HG03460 (cell line): ENCODE measurements at regions not wholly inside any gene's neighbourhood (a gene's known extent, or its start where the extent isn't known, plus 50 kb on each side); places are given as distances from the start of the nearest gene placed in this dataset.
A peak's percentile ranks its signal among the peaks of the same experiment; 100 is the strongest.
"Not testable (repeated sequence)": the region's sequence is repeated elsewhere in the genome, so short reads cannot be mapped to it uniquely, and the experiment has no call there.

Source experiments
- ATAC-seq: cut with Tn5 transposase; IDR thresholded peaks from one replicate; pipeline ENCODE4 v1.9.1; 2021; ENCODE audit not compliant: unreplicated experiment

DNA sequence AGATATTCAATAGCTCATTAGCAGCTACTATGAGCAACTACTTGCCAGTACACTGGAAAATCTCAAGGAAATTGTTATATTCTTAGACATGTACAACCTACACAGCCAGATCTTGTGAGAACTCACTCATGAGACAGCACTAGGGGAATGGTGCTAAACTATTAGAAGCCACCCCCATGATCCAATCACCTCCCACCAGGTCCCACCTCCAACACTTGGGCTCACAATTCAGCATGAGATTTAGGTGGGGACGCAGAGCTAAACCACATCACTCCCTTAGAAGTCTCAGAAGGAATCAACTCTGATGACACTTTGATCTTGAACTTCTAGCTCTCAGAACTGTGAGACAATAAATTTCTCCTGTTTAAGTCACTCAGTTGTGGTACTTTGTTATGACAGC lies 418.3 kb upstream of the SPHKAP start:
- no peak for ATAC-seq

DNA sequence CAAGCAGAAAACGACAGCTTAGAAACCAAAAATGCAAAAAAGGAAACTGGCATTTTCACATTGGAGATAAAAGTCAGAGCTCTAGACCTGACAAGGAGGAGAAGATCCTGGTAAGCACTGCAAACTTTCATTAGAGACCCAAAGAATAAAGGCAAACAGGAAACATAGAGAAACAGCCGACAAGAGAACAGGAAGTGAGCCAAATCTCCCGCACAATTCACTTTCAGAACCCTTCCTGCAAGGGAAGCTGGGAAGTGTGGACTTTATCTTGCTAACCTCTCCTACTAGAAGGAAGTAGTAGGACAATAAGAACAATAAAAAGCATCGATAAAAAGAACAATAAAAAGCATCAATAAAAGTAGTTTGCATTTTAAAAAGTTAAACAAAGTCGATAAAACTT lies 417.8 kb upstream of the SPHKAP start:
- ATAC-seq, result no peak

DNA sequence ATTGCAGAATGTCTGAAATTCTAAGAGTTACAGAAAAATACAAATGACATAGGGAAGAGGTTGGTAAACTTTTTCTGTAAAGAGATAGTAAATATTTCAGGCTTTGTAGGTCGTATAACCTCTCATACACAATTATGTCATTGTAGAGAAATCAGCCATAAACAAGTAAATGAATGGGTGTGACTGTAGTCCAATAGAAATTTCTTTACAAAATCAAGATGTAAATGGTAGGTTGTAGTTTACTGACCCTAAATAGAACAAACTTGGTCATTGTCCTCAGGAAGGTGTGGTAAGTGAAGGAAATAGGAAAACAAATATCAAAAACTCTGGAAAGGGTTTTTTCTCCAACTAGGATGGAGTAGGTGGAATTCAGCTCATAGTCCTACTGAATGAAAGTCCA lies 415.5 kb upstream of the SPHKAP start:
- ATAC-seq, result no peak

DNA sequence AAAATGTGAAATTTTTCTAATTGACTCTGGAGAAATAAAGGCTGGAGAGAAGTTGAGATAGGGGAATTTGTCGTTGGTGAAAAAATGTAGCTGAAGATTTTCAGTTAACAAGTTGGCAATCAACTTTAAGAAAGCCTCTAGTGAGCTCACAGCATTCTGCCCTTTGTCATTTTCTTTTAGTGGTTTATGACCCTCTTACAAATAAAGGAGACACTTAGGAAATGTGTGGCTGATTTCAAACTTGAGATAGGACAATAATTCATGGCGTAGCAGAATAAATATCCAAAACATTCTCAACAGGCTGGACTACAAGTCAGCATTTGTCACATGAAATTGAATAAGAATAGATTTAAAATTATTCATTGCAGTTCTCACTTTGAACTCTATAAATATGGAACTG lies 412.5 kb upstream of the SPHKAP start:
- ATAC-seq, result no peak

DNA sequence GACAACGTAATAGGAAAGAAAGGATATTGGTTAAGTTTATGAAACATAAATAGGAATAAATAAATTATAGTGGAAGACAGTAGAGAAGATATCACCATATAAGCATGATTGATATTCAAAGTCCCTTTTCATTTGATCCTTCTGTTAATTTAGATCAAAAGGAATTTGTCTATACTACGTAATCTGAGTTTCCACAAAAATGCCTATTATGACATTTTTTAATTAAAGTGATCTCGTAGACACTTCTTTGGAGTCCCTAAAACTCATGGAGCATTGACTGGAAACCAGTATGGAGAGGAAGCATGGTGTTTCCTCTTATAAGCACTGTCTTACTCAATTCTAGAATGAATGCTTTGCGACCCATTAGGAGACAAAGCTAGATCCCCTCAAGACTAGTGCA lies 411.4 kb upstream of the SPHKAP start:
- ATAC-seq, result no peak

DNA sequence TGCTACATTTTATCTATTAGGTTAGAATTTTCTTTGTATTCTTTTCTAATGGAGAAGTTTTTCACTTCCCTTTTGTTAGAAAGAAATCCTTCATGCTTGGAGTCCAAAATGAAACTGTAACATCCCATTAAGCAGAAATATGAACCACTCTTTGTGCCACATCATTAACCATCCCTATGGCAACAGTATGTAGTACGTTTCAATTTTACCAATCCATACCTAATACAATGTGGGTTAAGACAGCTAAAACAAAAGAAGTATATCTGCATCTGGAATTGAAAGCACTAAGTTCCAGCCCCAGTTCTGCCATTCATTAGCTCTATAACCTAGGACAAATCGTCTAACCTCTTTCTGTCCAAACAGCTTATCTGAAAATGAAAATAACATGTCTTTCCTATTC lies 409.2 kb upstream of the SPHKAP start:
- peak; percentile 97 for ATAC-seq

DNA sequence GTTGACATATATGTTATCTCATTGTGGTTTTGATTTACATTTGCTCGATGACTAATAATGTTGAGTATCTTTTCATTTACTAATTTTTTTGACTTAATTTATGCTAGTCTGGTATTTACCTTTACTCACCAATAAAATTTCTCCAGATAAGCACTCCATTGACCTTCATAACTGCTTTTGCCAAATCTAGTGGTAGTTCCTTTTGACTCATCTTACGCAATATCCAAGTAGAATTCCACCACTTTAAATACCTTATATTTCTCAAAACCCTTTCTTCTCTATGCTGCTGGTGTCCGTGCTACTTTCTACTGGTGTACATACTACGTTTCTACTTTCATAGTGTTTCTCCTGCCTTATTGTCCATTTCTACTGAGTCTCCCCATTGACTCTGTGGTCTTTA lies 407.6 kb upstream of the SPHKAP start:
- ATAC-seq, result no peak

DNA sequence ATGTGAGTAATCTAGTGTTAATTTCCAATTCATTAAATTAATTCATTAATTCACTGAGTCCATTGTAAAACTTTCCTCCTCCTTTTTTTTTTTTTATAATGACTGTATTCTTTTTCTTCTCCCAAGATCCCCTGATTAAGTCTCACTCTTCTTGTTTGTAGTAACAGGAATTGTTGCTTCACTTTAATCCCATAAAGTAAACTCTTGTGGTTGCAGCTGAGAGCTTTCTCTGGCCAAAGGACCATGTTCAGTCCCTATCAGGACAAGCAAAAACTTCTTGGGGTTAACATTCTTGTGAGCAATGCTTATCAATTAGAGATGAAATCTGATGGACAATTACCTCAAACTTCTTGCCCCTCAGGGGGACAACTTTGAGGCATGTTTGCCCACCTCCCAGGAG lies 400.2 kb upstream of the SPHKAP start:
- no peak for ATAC-seq

DNA sequence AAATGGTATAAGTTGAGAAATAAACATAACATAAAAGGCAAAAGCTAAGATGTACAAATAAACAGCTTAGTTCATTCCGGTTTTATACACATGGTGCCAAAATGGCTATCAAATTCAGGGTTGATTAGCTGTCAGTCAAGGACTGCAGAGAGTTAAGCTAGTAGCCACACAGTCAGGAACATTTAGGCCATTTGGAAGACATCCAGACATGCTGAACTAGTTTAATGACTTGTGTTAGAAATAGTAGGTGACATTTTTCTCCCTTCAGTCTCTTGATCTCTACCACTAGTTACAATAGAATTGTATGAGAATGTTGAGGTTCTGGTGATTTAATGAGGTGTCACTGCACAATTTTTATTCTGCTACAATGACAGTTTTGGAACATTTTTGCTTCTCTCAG lies 394.4 kb upstream of the SPHKAP start:
- no peak for ATAC-seq

DNA sequence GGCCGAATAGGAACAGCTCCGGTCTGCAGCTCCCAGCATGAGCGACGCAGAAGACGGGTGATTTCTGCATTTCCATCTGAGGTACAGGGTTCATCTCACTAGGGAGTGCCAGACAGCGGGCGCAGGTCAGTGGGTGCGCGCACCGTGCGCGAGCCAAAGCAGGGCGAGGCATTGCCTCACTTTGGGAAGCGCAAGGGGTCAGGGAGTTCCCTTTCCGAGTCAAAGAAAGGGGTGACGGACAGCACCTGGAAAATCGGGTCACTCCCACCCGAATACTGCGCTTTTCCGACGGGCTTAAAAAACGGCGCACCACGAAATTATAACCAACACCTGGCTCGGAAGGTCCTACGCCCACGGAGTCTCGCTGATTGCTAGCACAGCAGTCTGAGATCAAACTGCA lies 386.8 kb upstream of the SPHKAP start:
- ATAC-seq, result not testable (repeated sequence)

DNA sequence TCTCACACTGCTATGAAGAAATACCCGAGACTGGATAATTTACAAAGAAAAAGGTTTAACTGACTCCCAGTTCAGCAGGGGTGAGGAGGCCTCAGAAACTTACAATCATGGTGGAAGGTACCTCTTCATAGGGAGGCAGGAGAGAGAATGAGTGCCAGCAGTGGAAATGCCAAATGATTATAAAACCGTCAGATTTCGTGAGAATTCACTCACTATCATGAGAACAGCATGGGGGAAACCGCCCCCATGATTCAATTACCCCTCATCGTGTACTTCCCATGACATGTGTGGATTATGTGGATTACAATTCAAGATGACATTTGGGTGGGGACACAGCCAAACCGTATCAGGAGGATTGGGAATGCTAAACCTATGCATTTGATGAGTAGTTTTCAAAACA lies 380.3 kb upstream of the SPHKAP start:
- ATAC-seq, result no peak

DNA sequence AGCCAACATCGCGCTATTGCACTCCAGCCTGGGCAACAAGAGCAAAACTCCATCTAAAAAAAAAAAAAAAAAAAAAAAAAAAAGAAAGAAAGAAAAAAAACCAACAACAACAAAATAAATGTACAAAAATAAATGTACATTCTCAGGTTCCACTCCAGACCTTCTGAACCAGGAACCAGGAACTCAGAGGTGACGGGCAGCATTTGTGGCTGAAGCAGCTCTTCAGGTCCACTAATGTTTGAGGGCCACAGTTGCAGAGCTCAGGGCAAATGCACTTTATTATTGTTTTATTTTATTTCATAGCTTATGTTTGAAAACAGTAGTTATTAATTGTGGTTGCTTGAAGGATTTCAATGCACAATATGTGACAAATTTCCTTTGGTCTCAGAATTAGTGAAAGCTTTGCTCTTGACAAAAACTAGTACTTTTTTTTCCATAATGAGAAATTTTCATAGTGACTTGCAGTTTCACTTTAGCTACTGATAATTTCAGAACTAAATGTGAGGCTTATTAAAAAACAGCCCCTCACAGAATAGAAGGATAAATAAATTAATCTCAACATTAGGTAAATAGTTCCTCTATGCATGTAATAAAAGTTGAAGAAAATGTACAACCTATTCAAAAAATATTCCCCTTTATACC lies 378.4 kb upstream of the SPHKAP start:
- peak; percentile 87 for ATAC-seq

DNA sequence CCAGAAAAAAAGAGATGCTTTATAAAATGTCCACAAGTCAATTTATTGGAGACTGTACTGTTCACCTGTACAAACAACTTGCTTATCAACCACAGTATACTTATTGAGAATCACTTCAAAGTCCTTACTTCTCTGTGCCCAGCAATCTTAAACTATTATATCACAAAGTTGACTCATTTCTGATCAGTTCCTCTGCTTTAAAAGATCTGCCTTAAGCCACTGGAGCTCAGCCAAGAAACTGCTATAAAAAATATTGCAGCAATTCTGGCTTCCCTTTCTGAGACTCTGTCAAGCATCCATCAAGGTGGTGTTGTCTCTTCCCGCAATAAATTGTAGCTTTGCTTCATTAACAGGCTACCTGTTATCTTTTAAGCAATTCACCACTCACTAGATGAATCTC lies 375.2 kb upstream of the SPHKAP start:
- ATAC-seq, result no peak

DNA sequence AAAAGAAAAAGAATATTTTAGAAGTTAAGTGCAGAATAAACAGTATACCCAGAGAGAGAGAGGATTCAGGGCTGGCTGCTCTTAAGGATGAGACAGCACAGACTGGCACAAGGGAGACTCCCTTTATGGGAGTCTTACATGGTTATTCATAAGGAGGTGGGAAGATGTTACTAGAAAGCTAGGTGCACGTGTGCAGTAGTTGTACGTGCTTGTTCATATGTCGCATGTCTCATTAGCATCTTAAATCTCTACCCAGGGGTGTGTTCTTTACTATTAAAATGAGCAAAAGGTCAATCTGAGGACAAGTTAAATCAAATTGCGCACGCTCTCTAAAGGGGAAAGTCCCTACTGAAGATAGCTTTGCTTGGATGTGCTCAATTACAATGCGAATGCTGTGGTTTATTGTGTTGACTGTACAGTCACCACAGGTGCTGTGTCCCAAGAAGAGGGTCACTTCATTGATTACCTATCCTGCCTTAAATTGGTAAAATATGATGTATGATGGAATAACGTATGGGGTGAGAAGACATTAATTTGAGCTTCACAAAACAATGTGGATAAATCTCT lies 368.0 kb upstream of the SPHKAP start:
- no peak for ATAC-seq

DNA sequence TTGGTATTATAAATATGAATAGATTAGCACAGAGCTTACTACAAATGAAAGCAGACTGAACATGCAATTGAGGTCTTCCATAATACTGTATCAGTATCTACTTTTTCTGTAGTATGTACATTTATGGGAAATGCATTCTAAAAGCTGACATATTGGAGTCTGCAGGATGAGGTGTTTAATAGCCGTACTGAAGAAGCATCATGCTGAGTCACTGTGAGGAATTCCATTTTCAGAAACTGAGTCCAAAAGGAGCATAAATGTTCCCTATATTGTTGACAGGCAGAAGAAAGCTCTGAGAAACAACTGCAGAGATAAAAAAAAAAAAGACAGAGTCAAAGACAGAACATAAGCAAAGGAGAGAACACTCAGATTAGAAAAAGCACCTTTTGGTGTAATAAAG lies 366.7 kb upstream of the SPHKAP start:
- no peak for ATAC-seq

DNA sequence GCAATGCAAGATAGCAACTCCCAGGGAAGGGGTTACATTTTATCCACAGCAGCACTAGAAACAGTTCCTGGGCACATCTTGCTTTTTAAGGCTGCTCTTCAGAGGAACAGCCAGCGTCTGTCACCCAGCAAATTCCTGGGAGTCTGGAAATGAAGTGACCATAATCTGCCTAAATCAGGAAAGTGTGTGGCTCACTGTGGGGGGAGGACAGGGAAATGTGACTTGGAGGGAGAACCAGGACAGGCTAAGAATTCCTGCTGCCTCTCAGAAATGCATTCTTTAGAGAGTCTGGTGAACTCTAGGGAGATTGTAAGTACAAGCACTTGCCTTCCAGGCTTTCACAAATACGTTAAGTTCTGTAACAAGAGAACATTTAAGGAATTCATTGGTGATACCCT lies 364.3 kb upstream of the SPHKAP start:
- no peak for ATAC-seq

DNA sequence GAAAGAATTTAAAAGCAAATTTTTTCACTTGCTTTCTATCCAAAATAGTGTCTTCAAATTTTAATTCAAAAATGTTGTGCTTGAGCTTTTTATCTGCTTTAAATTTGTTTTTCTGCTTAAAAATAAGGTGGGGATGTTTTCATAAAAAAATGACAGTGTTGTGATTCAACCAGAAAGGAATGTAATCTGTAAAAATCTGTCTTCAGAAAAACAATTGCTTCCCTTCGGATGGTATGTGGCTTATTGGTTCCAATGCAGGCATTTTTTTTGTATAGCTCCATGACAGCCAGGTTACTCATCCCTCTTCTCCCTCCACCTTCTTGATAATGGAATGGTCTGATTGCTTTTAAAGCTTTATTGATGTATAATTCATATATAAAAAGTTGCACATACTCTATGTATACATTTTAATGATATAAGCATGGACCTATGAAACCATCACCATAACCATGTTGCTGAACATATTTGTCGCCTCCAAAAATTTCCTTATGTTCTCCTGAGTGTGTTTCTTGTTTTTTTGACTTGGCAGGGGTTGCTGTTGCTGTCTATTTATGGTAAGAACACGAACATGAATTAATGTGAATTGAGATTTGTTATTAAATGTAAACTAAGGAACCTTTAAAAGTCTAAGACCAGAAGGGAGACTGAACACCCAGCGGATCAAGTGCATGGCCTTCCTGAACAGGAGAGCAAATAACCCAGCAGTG lies 363.7 kb upstream of the SPHKAP start:
- ATAC-seq, result no peak

DNA sequence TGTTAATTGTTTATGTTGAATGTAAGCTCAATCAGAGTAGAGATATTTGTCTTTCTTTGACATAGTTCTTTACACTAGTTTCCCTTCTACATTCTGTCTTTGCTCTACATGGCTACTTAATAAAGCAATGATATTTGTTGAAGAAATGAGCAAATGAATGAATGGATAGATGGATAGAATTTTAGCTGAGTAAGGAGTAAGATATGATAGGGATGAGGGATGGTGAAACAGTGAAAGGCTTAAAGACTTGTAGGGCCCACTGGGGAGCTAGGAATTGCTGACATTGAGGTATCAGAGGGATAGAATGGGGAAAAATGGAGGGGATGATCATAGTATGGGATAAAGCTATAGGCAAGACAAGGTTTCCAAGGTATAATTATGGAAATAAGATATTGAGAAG lies 361.6 kb upstream of the SPHKAP start:
- ATAC-seq, result no peak

DNA sequence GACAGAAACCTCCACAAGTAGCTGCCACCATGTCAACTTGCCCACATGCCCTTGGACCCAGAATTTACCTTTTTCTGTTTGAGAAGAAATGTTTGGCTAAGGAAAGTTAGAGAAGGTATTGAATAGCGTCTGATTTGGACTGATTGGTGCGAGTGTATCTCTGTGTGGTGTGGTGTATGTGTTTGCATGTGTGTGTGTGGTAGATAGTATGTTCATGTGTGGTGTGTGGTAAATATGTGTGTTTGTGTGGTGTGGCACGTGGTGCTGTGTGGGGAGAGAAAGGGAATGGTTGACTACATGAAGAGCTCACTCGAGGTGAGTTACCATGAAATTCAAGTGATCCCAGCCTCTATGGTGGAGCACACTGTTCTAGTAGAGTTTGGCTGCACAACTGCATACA lies 360.8 kb upstream of the SPHKAP start:
- ATAC-seq, result no peak

DNA sequence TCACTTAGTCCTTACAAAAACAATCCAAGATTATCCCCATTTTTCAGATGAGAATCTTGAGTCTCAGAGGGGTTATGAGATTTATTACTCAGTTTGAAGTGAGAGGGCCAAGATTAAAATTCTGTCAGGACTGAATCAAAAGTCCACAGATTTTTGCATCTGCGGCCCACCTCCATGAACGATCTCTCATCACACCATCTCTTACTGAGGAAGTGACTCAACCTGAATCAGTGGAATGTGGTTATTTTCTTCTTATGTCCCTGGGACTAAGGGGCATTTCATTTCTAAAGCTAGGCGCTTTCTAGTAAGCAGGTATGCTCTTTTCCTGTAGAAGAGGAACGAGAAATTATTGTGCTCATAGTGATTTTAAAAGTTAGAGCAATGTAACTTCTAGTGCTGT lies 360.3 kb upstream of the SPHKAP start:
- ATAC-seq, result no peak

DNA sequence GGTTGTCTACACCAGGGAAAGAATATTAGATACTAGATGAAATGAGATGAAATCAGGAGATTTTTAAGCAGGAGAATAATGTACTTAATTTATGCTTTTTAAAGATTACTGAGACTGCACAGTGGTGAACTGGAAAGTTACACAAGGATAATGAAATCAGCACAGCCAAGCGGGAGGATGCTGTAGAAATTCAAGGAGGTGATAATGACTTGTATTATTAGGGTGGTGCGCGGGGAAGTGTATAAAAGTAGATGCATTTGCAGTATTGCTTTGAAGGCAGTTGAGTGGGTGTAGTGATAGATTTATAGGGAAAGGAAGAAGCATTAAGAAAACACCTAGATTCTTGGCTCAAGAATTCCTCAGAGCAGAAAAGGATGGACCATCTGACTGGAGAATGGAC lies 359.5 kb upstream of the SPHKAP start:
- no peak for ATAC-seq

DNA sequence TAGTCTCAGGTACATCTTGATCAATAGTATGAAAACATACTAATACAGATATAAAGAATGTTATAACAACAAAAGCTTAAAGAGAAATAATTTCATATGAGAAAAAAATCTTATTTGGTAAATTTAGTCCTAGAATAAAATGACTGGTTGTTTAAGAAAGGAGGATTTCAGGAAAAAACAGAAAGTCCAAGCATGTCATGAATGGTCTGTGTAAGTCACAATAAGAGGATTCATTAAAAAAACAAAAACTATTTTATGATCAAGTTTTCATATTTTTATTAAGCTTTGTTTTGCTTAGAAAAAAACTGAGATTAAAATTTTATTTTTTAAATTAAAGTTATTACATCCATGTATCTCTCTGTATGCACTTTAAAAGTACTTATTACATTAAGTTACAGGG lies 353.9 kb upstream of the SPHKAP start:
- no peak for ATAC-seq

DNA sequence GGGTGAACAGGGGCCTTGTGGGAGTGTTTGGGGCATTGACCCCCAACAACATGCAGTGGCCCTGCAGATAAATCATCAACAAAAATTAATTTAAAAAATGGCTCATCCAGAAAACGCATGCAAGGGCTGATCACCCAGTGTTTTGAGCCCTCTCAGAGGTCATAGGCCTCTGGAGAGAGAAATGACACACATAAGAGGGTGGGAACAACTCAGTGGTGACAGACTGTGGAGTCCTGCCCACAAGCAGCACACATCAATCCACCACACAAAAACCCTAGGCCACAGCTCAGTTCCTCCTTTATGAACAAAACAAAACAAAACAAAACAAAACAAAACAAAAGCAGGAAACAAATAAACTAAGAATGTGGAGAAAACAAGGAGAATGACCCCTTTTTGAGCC lies 351.7 kb upstream of the SPHKAP start:
- no peak for ATAC-seq
